ENCODE measurements at regions not wholly inside any gene's neighbourhood (a gene's known extent, or its start where the extent isn't known, plus 50 kb on each side); places are given as distances from the start of the nearest gene placed in this dataset.
"Not testable (repeated sequence)": the region's sequence is repeated elsewhere in the genome, so short reads cannot be mapped to it uniquely, and the experiment has no call there.

DNA sequence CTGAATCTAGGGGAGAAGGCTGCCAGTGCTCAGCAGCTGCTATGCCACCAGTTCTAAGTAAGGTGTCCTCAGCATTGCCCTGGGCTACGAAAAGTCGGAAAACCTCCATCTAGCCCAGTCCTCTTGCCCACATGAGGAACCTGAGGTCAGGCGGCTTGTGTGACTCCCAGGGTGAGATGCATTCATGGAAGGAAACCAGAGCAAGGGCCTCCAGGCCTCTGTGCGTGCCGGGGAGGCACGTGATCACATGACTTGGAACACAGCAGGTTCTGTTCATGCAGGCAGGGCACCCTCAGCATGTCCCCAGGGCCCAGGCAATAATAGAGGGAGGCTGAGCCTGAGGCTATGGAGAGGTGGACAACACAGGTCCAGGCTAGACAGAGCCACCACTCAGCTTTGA, 312.5 kb upstream of the DUSP10 start:
- no peak for DNase-seq

DNA sequence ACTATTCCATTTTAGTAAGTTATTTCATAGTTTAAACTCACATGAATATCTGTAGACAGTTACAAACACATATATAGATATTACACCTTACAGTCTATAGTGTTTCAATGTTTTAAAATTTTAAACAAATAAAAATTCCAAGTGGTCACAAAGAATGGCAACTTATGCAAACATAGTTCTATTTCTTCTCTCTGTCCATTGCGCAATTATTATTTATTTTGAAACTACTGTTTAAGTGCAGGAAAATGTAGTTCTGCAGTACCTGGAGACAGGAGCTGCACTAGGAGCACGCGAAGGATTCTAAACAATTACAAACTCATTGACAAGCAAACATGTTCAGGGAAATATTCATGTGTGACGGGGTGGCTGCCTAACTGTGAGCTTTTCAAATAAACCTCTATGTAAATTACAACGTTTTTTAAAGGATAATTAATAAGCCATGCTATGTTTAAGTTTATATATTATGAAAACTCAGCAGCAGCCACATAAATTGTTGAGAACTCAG, 312.0 kb upstream of the DUSP10 start:
- DNase-seq = no peak

DNA sequence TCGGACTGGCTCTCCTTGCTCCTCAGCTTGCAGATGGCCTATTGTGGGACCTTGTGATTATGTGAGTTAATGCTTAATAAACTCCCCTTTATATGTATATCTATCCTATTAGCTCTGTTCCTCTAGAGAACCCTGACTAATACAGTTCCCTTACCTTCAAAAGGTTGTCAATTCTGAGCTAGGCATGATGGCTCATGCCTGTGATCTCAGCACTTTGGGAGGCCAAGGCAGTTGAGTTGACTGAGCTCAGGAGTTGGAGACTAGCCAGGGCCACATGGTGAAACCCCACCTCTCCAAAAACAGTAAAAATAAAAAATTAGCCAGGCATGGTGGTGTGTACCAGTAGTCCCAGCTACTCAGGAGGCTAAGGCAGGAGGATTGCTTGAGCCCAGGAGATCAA, 309.4 kb upstream of the DUSP10 start:
- not testable (repeated sequence) for DNase-seq

DNA sequence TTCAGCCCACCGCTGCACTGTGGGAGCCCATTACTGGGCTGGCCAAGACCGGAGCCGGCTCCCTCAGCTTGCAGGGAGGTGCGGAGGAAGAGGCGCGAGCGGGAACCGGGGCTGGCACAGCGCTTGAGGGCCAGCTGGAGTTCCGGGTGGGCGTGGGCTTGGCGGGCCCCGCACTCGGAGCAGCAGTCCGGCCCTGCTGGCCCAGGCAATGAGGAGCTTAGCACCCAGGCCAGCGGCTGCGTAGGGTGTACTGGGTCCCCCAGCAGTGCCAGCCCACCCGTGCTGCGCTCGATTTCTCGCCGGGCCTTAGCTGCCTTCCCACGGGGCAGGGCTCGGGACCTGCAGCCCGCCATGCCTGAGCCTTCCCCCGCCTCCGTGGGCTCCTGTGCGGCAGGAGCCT, 307.8 kb upstream of the DUSP10 start:
- DNase-seq = not testable (repeated sequence)

DNA sequence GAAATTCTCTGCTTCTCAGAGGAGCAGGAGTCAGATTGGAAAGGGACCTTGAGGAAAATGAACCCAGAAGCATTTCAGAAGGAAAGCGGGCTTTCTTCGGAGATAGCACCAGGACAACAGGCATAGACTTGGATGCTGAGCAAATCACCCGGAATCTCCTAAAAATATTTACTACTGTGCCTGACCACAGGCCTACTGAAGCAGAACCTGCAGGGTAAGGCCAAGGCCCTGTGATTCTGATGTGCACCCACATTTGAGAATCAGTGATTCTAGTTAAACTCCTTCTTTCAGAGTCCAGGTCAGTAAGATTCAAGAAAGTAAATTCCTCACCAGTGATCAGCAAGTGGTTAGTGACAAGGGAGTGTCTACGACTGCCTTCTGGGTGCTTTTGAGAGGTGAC, 307.3 kb upstream of the DUSP10 start:
- DNase-seq = no peak

DNA sequence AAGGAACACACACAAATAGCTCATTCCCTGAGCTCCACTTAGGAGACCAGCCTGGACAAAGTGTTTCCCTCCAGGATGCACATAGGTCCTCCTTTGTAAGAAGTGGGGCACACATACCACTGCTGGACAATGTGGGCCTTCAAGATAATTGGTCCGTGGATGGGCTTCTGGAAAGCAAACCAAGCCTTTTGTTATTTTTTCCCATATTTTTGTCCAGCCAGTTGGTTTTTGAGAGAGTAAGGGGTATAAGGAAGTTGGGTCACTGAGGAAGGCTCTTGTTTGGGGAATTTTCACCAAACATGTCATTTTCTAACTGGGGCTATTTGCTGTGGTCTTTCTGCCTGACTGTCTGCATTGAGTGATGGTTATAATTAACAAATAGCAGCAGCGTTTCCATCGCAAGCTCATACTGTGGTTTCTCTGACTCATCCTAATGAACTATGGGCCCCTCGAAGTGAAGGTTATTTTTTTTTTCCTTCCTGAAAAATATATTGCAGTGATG, 306.3 kb upstream of the DUSP10 start:
- DNase-seq = peak; percentile 24

DNA sequence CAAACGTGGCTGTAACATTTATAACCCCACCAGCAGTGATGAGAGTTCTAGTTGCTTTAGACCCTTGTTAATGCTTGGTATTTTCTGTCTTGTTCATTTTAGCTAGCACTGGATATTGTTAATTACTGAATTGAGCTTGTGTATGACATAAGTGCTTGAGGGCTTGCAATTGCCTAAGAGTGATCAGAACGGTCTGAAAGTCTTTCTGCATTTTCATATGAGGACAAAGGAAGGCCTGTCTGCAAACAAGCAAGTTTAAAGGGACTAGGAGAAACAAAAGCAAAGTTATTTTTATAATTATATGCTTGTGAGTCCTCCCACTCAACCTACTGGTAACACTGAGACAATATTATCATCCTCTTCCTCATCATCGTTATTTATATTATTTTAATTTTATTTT, 305.5 kb upstream of the DUSP10 start:
- no peak for DNase-seq

DNA sequence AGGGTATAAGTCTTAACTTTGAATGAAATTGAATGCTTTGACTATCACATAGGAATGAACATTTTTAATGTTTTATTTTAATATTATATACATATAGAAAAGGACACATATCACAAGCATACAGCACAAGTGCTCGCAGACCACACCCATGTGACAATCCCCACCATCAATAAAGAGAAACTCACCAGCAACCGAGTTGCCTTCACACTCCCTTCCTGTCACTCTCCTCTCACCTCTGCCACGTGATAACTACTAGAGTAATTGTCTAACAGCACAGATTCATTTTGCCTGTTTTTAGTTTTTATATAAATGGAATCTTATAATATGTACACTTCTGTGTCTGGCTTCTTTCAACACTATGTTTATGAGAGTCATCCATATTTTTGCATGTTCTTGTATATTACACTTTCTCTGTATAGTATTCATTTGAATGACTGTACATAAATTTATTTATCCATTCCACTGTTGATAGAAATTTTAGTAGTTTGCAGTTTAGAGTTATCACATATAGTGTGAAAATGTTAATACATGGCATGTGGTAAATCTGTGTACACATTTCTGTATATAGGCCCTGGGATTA, 304.9 kb upstream of the DUSP10 start:
- DNase-seq = no peak

DNA sequence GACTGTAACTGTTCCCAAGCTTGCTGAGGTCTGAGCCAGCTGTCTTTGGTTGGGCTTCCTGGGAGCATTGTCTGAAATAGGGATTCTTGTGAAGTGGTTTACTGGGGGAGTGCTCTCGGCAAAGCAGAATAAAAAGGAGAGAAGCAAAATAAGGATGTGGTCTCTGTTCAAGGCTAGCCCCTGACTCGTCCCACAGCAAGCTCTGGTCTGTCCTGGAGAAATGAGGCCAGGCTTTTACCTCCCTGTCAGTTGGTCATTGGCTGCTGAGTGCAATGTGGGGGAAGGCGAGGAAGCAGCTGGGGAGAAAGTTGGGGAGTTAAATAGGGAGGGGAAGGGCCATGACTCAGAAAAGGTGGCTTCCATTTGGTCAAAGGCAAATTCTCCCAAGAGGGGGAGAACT, 303.9 kb upstream of the DUSP10 start:
- no peak for DNase-seq

DNA sequence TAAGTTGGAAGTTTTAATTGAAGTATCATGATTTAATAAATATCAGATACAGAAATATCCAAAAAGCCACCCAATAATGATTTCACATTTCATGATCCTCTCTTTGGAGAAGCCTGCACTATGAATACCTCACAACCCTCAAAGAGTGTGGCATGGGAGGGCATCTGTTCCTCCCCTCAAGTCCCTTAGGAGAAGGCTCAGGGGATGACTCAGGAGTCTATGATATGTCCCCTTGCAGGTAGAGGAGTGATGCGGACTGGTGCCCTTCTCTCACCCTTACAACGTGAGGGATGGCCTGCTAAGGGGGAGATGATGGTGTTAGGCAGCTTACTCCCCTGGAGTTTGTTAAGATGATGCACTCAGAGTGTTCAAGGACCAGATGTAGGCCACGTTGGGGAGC, 303.3 kb upstream of the DUSP10 start:
- DNase-seq = no peak

DNA sequence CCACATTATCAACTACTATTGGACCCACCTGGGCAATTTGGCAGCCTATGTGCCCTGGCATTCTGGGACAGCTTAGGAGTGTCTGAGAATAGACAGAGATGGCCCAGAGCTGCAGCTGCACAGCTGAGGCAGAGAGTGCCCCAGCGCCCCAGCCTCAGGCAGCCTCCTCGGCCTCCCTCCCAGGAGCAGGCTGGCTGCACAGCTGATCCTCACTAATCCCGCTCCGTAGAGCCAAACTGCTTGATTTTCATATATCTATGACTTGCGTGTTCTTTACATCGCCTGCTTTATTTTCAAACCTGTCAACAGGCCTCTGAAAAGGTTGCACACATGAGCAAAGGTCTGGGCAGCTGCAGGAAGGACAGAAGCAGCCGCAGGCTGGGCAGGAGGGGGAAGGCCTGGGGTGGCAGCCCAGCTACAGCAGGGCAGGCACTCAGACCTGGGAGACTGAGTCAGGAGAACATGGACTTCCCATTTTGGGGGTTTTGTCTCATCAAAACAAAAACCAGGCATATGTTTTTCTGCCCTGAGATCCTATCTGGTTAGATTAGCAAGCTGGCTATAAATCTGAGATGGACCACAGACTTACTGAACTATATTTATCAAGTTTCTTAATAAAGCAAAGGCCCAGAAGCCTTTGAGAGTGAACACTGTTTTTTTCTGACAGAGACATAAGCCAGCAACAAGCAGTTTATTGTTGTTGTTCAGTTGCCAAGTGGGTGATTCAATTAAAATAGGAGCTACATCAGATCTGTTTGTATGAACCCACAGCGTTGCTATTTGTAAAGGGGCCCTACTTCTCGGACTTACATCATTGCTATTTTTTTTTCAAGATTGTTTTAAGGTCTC, 301.8 kb upstream of the DUSP10 start:
- DNase-seq = no peak

DNA sequence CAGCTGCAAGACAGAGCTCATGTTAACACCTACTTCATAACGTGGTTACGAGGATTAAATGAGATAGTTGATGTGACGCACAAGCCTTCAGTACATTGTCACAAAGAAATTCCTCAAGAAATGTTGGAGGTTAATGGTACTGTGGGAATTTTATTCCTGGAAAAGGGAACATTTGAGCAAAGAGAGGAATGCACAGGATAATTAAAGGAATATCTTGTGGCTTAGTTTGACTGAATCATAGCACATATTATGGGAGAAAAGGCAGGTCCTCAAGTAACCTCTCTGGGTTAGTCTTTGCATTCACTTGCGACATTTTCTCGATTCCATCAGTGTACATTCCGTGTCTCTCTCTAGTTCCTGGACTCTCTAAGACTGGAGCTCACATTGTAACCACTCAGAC, 300.2 kb upstream of the DUSP10 start:
- DNase-seq = no peak

DNA sequence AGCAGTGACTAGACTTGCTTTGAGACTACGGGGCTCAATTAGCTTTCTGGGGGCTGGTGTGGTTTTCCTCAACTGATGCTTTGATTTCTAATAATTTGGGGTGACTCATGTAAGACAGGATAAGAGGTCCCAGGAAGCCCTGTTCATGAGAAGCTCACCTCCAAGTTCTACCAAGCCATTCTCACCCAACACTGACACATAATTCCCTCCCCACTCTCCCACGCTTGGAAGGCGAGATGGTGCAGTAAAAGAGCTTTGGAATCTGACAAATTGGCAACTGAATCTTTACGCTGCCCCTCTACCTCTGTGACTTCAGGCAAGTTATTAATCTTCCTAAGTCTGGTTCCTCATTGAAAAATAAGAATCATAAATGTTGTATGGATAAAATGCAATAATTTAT, 299.1 kb upstream of the DUSP10 start:
- DNase-seq = no peak

DNA sequence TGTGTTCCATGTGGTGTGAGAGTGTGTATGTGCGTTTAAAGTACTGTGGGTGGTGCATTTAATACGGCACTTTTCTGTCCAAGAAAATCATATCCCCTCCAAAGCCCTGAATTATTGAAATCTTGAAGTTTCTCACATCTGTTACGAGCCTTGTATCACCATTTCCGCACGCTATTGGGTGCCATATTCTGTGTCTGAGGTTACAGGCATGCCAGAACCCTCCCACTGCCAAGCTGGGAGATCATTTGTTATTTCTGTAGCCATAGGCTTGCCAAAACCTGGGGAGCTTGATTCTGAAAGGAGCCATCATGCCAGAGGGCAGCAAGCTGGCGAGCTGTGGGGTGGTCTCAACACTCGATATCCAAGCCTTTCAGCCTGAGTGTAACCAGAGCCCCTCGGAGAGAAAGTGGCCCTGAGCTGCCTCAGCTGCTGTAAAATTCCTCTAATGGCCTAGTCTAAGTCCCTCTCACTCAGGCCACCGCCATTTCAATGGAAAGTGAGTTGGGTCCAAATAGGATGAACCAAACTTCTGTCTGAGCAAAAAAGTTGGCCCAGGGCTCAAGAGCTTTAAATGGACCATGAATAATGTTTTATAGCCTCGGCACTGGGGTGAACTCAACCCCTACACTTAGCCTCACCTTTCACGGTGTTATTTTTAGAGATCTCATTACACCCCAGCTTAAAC, 298.4 kb upstream of the DUSP10 start:
- DNase-seq = no peak

DNA sequence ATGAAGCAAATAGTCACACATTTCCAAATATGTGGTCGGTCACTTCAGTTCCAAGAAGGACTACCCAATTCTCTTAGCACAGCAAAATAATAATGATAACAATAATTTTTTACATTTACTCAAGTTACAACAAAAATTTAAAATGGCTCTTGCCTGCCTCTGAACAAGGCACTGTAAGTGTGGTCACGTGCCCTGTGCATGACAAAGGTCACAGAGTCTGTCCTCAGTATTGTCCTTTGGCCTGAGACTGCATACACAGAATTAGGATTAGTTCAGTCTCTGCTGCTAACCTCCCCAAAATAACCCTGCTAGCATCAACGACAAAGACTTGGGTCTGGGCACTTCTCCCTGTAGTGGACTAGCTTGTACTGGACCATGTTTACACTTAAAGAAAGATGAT, 297.1 kb upstream of the DUSP10 start:
- DNase-seq = no peak

DNA sequence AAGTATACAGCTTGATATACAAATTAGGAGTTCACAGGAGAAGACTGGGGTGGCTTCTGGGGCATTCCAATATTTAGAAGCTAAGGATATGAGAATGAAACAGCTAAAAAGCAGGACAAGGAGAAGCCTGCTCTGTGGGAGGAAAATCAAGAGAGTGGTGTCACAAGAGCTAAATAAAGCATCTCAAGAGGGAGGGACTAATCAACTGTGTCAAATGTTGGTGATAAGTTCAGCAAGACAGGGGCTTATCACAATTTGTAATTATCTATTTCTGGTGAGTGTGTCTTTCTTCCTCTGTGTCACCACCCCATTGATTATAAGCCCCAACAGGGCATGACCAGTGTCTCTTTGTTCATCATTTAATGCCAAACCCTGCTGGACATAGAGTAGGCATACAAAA, 295.8 kb upstream of the DUSP10 start:
- DNase-seq = no peak

DNA sequence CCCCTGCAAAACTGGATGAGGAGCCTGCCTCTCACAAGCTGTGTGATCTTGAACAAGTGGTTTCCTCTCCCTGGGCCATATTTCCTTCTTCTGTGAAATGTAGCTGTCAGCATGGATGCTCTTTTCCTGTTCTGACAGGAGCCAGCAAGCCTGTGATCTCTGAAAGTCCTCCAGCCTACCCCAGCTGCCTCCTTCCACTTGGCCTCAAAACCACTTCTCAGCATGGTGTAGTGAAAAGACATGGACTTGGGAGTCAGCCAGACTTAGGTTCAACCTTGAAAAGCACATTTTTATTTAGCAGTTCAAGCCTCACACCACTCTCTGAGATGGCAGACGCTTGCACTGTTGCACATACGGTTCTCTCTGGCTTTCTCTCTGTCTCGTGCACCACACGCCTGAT, 292.9 kb upstream of the DUSP10 start:
- DNase-seq = no peak

DNA sequence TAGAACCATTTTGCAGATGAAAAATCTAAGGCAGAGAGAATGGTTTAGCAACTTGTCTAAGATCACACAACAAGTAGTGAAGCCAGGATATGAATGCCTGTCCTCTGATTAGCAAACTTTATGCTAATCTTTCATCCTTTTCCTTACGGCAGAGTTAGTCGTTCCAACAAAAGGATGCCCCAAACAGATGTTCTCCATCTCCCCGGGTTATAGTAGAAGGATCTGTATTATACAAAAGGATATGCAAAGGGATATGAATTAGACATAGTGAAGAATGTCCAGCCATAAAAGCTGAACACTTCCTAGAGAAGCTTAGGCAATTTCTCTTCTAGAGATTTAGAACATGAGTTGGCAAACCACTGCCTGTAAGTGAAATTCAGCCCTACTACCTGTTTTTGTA, 291.6 kb upstream of the DUSP10 start:
- no peak for DNase-seq

DNA sequence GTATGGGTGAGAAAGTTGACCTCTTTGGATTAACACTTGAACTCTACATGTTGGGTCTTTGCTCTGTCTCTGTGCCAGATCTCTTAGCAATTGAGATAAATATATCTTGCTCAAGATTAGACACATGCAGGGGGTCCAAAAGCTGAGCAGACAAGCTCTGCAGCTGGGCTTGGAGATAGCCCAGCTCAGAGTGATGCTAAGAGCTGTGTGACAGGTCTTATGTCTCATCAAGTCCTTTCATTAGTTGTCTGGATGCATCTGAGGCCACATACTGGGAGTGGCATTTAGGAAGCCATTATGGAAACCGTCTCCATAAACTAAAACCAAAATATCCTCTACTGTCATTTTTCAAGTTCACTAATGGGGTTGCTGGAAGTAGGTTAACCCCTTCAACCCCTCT, 289.4 kb upstream of the DUSP10 start:
- no peak for DNase-seq

DNA sequence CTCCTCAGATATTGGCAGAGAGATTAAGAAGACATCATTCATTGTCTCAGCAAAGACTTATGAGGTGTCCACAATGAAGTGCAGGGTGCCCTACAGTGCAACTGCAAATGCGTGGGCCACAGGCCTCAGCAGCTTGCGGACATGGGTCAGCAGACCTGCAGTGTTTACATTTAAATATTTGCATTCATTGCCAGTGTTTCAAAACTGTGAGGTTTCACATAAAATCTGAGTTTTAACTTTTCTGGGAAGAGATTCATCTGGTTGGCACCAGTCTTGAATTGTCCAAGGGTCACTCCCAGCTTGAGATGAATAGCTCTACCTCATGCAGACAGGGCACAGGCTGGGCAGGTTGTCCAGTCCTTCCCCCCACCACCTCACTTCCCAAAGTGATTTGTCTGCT, 286.8 kb upstream of the DUSP10 start:
- DNase-seq = no peak

DNA sequence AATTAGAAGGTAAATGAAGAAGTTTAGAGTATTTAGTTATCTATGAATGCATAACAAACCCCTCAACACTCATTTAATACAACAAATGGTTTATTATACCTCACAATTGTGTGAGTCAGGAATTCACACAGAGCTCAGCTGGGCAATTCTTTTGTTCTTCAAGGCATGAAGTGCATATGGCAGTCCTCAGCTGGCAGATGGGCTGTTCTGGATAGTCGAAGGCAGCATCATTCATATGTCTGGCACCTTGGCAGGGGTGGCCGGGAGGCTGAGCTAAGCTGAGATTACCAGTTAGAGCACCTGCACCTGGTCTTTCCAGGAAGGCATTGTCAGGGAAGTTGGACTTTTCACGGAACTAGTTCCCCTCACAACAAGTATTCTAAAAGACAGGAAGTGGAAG, 286.2 kb upstream of the DUSP10 start:
- no peak for DNase-seq

DNA sequence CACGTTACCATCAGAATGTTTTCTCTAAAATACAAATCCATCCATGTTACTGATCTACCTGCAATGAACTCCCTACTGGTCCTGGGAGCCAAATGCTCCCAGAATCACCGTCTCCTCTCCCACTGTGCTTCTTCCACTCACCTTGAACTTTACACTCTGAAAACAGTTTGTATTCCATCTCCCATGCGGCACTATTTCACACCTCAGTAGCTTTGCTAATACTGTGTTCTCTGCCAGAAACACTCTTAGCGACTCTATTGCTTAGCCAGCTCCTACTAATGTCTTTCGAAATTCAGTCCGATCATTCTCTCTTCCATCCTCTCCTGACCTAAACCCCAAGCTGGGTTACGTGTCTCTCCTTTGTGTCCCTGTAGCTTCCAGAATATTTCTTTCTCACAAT, 284.4 kb upstream of the DUSP10 start:
- DNase-seq = no peak

DNA sequence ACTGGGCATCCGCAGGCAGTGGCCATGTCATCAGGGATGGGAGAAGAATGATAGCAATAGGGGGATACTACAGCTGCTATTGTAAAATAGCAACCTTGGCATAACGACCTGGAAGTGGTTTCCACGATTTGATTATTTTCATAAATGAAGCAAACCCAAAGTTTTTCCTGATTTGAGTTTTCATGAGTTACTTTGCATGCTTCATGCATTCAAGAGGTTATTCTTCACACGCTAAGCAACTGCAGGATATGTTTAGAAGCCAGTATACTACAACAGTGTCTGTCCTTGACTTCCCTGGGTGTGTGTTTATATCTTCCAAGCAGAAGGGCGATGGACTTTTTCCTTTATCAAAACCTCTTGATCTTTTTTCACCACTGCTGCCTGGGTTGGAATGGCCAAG, 281.1 kb upstream of the DUSP10 start:
- no peak for DNase-seq

DNA sequence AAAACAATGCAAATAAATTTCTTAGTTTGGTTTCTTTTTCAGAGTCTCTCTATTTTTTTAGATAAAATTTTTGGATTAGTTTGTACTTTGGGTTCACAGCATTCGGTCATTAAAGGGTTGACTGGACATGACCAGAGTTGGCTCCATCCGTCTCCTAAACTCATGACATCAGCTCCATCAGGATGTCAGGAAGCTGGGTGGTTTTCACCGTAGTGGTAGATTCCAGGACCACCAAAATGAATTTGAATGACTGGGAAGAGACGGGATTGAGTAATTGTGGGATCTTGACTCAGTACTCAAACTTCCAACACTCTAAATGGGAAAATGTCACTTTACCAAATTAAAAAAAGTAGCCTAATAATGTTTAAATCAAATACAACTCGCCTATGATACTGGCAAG, 279.2 kb upstream of the DUSP10 start:
- DNase-seq = no peak

Measured in activated CD4-positive, alpha-beta T cell treated with anti-CD3 and anti-CD28 coated beads, Interleukin-10, Interleukin-2, amounts not matched to agents 100 ng/mL and 50 ng/mL, durations not matched to agents 16 hours and 8 hours (primary cell).